ENCODE measurements at regions not wholly inside any gene's neighbourhood (a gene's known extent, or its start where the extent isn't known, plus 50 kb on each side); places are given as distances from the start of the nearest gene placed in this dataset.

- no peak overlapping the region for H3K27ac ChIP-seq
- H3K4me3 ChIP-seq = no peak overlapping the region
These were observed 89.7 kb upstream of the ZNF469 start for GRCh38 chr16:88293097-88293496.

DNA sequence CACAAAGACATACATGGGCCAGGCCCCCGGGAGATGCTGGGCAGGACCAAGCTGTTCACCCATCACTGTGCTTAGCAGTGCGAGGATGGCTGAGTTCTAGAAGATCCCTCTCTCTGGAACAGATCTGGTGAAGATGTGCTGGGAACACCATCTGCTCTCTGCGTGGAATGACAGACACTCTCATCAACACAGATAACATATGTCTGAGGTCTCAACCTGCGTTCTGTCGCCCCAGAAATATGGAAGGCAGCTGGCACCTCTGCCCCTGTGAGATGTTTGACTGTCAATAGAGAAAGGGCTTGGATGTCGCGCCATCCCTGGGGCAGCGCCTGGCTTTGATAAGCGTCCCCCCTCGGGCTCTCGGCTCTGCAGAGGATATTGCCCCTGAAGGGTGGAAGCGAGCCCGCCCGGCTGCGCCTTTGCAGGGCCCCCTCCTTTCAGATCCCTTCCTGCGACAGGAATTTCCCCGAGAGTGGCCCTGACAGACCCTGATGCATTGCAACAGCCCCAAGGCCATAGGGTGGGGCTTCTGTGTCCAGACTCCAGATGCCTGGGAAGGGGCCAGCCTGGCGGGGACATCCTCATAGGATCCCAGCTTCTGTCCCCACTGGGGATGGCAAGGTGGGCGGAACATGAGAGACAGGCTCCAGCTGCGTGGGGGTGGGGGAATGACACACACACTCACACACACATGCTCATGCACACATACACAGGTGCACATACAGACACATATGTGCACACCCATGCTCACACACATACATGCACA, 86.9 kb upstream of the ZNF469 start:
- Histone ChIP-seq H3K27ac (no peak overlapping the region), H3K4me3 (no peak overlapping the region)

- Histone ChIP-seq H3K4me3 (no peak overlapping the region), H3K27ac (no peak overlapping the region)
These were observed 86.2 kb upstream of the ZNF469 start for GRCh38 chr16:88296437-88297177.

DNA sequence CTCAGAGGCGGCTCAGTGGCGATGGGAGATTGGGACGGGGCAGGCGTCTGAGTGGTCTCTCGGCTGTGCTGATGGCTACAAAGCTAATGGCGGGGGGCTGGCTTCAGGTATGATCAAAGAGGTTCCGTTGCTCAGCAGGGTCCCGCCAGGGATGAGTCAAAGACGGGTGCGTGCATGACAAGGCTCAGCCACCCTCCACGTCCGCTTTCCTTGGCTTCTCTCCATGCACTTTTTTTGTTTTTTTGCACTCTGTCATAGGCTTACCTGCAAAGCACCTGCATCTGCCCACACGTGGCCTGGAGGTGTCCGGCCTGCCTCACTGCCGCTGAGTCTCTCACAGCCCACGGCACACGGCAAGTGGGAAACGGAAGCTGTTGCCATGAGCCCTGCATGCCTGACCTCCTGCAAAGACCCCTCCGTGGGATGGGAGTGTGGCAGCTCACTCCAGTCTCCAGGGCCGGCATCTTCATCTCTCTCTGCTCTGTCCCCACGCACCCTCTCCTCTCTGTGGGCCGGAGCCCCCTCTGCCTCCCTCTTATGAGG, 85.5 kb upstream of the ZNF469 start:
- Histone ChIP-seq H3K4me3 (no peak overlapping the region), H3K27ac (peak overlapping the region in 2 of 21 experiments; percentile 74 to 83)

DNA sequence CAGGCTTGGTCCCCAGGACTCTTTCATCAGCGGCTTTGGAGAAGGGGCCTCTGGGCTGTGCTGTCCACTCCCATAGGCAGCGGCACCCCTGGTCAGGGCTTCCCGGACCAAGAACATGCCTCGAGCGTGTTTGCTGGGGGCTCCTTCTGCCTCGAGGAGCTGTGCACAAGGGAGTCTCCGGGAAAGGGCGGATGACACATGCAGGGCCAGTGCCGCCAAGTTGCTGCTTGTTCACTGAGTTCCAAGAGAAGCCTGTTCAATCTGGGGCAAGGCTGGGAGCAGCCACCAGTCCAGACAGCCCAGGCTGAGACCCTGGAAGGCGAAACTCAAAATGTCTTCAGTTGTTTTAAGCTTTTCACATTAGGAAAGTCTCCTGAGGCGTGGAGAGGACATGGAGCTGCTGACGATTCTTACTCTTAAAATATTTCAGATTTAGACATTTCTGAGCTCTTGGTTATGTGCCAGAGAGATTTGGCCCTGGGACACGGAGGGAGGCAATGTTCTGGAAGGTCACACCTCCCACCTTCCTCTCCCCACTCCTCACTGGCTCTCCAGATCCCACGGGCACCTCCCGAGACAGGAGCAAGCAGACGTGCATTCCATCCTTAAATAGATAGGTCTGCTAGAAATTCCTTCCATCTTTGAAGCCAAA, 84.5 kb upstream of the ZNF469 start:
- no peak overlapping the region for H3K4me3 ChIP-seq
- peak overlapping the region in 15 of 21 experiments; percentile 22 to 83 (median 62) for H3K27ac ChIP-seq

DNA sequence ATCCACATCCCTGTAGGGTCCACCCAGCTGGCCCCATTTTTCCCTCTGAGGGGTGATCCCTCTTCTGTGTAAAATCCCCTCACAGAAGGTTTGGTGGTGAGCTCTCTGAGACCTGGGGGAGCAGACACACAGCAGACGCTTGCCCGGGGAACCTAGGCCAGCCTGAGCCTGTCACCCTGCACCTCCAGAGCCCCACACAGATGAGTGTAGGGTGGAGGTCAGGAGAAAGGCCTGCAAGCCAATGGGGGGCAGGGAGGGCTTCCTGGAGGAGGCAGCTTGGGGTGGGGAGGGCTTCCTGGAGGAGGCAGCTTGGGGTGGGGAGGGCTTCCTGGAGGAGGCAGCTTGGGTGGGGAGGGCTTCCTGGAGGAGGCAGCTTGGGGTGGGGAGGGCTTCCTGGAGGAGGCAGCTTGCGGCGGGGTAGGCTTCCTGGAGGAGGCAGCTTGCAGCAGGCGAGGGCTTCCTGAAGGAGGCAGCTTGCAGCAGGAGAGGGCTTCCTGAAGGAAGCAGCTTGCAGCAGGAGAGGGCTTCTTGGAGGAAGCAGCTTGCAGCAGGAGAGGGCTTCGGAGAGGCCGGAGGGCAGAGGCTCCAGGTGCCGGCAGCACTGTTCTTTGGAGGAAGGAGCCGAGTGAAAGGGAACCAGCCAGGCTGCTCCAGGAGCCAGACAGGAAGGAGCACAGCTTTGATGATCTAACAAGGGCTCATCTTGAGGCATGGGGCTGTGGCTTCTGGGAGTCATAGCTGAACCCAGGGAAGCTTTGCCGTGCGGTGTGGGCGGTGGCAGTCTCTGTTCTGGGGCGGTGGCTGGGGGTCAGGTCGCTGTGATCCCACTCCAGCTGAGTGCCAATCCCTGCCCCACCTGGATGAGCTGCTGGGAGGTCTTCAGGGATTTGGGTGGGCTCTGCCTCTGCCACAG, 83.7 kb upstream of the ZNF469 start:
- no peak overlapping the region for H3K4me3 ChIP-seq
- H3K27ac ChIP-seq = peak overlapping the region in 14 of 21 experiments; percentile 16 to 83 (median 64)

DNA sequence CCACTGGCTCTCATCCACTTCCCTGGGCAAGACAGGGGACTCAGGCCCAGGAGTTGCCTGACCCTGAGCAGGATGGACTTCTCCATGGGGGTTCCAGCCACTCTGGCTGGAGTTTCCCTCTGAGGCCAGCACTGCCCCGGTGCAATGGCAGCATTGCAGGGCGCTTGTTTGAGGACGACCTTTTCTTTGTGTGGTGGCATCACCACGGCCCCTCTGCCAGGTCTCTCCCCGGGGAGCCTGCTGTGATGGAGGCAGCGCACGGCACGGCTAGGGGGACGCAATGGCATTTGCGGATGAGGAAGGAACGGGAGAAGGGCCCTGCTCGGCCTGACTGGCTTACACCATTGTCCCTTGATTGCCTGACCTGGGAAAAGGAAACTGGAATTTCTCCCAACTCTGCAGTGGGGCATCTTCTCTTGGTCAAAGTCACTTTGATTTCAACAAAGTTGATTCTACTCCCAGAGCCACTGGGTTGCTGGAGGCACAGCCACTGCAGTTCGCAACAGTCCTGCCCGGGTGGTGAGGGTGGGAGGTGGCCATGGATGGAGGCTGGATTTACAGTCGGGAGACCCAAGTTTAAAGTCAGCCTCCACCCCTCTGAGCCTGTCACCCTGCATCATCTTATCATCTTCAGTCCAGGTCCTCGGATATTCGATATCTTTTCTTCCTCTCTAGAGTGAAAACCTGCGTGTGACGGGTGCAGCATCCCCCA, 82.9 kb upstream of the ZNF469 start:
- H3K27ac ChIP-seq = peak overlapping the region in 7 of 21 experiments; percentile 11 to 83 (median 62)
- no peak overlapping the region for H3K4me3 ChIP-seq

- peak overlapping the region in 1 of 21 experiments; percentile 83 for H3K27ac ChIP-seq
These were observed 82.3 kb upstream of the ZNF469 start for GRCh38 chr16:88300463-88300835.

GRCh38 chr16:88301431-88301830, 81.3 kb upstream of the ZNF469 start:
- Histone ChIP-seq H3K4me3 (no peak overlapping the region), H3K27ac (peak overlapping the region in 9 of 21 experiments; percentile 7 to 83 (median 44))

More at GRCh38 chr16:88300463-88300835, 82.3 kb upstream of the ZNF469 start:
- H3K4me3 ChIP-seq = no peak overlapping the region

DNA sequence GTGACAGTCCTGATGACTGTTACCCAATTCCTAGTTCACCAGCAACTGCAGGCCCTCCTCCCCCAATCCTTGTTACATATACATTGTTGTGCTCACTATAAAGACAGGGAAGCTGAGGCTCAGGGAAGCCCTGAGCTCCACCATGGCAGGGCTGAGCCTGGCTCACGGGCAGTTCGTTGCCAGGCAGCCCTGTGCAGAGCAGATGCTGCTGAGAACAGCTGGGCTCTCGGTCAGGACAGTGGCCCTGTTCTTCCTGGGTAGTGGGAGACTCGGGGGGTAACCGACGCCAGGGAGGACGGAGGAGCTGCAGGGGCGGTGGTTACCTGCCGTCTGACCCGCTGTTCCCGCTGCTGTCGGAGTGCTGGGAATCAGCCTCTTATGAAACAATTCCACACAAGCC, 80.9 kb upstream of the ZNF469 start:
- H3K27ac ChIP-seq = peak overlapping the region in 11 of 21 experiments; percentile 7 to 83 (median 55)
- H3K4me3 ChIP-seq = no peak overlapping the region

DNA sequence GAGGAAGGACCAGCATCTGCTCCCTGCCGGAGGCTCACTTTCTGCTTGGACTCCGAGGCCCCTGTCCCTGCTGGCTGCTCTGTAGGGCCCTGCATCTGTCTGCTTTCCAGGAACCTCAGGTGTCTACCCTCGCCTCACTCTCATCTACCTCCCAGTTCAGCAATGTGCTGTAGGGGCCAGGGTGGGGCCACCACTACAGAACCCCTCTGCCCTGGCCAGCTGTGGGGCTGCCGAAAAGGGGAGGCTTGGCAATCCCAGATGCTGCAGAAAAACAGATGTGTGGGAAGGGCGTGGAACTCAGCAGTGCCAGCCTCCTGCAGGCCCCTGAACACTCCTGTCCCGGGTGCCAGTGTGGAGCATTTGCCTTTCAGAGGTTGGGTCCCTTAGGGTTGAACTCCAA, 80.1 kb upstream of the ZNF469 start:
- Histone ChIP-seq H3K27ac (peak overlapping the region in 13 of 21 experiments; percentile 2 to 83 (median 55)), H3K4me3 (no peak overlapping the region)

DNA sequence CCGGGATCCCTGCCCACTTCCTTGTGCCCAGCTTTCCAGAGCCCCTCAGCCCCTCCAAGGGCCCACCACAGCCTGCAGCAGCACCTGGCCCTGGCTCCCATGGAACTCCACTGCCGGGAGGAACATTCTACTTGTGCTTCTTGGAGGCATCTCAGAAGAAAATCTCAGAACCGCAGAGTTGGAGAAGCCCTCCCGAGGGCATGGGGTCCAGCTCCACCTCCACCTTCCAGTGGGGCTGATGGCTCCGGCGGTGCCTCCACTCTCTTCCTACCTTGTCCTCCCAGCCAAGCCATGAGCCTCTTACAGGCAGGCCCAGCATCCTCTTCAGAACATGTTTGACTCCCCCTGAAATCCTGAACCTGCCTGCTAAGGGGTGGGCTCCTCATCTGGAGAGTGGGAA, 79.4 kb upstream of the ZNF469 start:
- Histone ChIP-seq H3K27ac (peak overlapping the region in 10 of 21 experiments; percentile 39 to 83 (median 70)), H3K4me3 (no peak overlapping the region)

DNA sequence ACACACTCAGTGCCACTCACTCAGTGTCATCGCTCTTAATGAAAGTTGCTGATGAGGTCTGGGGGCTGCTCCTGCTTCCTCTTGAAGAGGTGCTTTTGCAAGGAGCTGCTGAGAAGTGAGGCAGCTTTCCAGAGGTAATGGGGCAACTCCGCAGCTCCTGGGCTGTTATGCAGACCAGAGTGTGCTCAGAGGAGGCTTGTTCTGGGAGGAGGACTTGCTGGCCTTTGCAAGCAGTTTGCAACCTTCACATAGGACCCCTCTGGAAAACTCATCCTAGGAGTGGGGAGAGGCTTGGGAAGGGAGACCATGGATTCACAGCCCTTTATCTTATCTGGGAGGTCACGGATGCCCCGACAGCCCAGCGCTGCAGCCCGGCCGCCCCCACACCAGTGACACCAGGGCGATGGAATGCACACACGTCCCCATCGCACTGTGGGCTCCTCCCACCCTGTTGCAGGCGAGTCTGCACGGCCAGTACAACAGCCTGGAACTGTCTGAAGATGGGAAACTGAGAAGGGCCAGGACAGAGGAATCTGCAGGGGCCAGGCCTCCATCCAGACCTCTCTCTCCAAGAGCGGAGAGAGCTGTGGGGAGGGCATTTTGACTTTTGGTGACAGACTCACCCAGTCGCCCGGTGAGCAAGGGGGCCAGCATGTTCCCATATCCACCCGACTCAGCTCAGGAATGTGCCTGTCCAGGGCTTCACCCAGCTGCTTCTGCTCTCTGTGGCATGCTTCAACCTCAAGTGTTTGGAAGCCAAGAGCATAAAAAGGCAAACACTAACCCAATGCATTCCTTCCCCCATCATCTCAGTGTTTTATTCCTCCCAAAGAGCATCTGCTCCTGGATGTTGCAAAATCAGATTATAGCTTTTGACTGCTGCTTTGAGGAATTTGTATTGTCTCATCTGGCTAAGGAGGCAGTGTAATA, 78.6 kb upstream of the ZNF469 start:
- peak overlapping the region in 11 of 21 experiments; percentile 26 to 83 (median 67) for H3K27ac ChIP-seq

GRCh38 chr16:88305176-88305575, 77.6 kb upstream of the ZNF469 start:
- Histone ChIP-seq H3K27ac (peak overlapping the region in 7 of 21 experiments; percentile 1 to 73 (median 57)), H3K4me3 (no peak overlapping the region)

More for the DNA sequence above, 78.6 kb upstream of the ZNF469 start:
- H3K4me3 ChIP-seq = no peak overlapping the region

DNA sequence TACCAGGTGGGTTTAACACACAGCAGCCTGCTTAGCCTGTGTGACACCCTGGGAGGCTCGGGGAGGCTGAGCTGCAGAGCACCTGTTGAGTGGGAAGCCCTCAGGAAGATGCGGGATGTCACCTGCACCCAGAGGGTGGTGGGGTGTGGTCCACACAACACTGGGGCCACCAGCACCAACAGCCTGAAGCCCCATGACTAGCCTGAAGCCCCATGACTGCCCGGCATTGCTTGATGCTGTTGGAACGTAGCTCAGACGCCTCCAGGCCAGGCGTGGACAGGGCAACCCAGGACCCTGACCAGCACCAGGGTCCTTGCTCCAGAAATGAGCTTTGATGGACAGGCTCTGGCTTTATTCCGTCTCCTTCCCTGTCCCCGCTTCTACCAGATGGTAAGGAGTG, 76.3 kb upstream of the ZNF469 start:
- H3K27ac ChIP-seq = peak overlapping the region in 10 of 21 experiments; percentile 6 to 81 (median 56)
- no peak overlapping the region for H3K4me3 ChIP-seq

DNA sequence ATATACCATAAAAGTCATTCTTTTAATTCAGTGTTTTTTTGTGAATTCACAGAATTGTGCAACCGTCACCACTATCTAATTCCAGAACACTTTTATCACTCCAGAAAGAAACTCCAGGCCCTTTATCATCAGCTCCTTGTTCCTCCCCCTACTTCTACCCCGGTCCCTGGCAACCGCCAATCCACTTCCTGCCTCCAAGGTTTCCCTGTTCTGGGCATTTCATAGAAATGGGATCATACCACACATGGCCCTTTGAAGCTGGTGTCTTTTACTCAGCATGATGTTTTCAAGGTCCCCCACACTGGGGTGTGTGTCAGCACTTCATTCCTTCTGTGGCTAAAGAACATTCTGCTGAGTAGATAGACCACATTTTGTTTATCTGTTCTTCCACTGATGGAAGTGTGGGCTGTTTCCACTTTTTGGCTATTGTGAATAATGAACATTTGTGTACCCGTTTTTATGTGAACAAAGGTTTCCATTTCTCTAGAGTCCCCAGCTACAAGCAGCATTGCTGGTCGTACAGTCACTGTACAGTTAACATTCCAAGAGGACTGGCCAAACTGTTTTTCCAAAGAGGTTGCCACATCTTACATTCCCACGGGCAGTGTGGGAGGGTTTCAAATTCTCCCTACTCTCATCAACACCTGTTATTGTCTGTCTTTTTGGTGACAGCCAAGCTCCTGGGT, 75.8 kb upstream of the ZNF469 start:
- Histone ChIP-seq H3K27ac (peak overlapping the region in 8 of 21 experiments; percentile 6 to 81 (median 66)), H3K4me3 (no peak overlapping the region)
